ENCODE measurements at regions not wholly inside any gene's neighbourhood (a gene's known extent, or its start where the extent isn't known, plus 50 kb on each side); places are given as distances from the start of the nearest gene placed in this dataset.
A peak's percentile ranks its signal among the peaks of the same experiment; 100 is the strongest.

DNA sequence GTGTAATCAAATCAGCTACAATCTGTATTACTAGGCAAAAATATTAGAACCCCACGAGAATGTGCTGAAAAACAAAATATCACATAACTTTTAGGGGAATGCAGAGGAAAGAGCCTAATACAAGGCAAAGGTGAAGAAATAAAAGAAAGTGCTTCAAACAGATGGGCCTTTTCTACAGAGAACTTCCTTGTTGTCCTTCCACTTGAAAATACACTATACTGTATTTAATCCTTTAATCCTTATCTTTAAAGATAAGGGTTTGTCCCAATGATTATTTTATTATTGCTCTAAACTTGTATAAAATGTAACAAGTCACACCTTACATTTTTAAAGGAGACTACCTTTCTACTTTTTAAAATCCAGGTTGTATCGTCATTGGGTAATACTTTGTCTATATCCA, 296.5 kb downstream of the NDFIP2 start:
- Histone ChIP-seq H3K27ac (ENCODE audit: insufficient read depth, low read length) (no peak overlapping the region), H3K9me3 (ENCODE audit: control insufficient read depth, insufficient read depth, low read length) (no peaks in the 10 kb centered on the region), H4K91ac (ENCODE audit: insufficient read depth, low read depth, low read length) (0 out of 2 replicates have a peak overlapping the region, but pooled peaks have one; percentile 11), H2BK20ac (ENCODE audit: low read depth, low read length) (no peak overlapping the region), H2BK15ac (ENCODE audit: low read depth, low read length) (0 out of 3 replicates have a peak overlapping the region, but pooled peaks have one; percentile 43), H3K23ac (ENCODE audit: low read depth, low read length) (no peak overlapping the region), H2AK5ac (ENCODE audit: low read depth, low read length) (no peak overlapping the region), H4K8ac (ENCODE audit: low read depth in 2 of 2, low read length in 2 of 2) (peak overlapping the region in 1 of 2 experiments; percentile 5; a peak in 1 of 4 replicates), H3K27me3 (ENCODE audit: control insufficient read depth, insufficient read depth, low read length) (no peaks in the 10 kb centered on the region), H2AK9ac (replicated peaks; ENCODE audit: low read depth, low read length, poor library complexity) (no peak overlapping the region), H3K4me2 (ENCODE audit: low read depth, low read length) (no peak overlapping the region), H2BK120ac (ENCODE audit: low read depth, low read length) (peak overlapping the region; percentile 50), H4K20me1 (ENCODE audit: insufficient read depth, low read length) (no peaks in the 10 kb centered on the region), H3K79me1 (ENCODE audit: low read depth in 1 of 2, low read length in 2 of 2) (peaks cover 0 to 5% of the 10 kb centered on the region in 2 experiments; a peak in 1 of 4 replicates), H2AFZ (replicated peaks; ENCODE audit: low read length, poor library complexity) (no peak overlapping the region), H3K18ac (ENCODE audit: low read depth, low read length) (0 out of 2 replicates have a peak overlapping the region, but pooled peaks have one; percentile 29), H3K4ac (ENCODE audit: low read depth, low read length) (no peak overlapping the region), H3K14ac (replicated peaks; ENCODE audit: low read depth, low read length) (no peak overlapping the region), H3K56ac (ENCODE audit: extremely low read depth, insufficient read depth, low read length) (no peak overlapping the region), H3K4me1 (ENCODE audit: control insufficient read depth, insufficient read depth, low read length) (peaks cover 11% of the 10 kb centered on the region), H3K4me3 (ENCODE audit: insufficient read depth, low read depth, low read length) (no peak overlapping the region), H3K9me1 (ENCODE audit: insufficient read depth, low read length) (peaks cover 8% of the 10 kb centered on the region), H4K5ac (ENCODE audit: low read depth, low read length) (no peak overlapping the region), H3K9ac (ENCODE audit: low read depth, low read length) (no peak overlapping the region), H2BK5ac (ENCODE audit: low read depth, low read length, poor library complexity, severe bottlenecking) (peak overlapping the region; percentile 48), H3K36me3 (ENCODE audit: control insufficient read depth, insufficient read depth, low read length) (no peaks in the 10 kb centered on the region)
- 100% methylated on average over 1 of the region's 2 CpGs; no CpG with 5 or more reads in 1 of the 2 experiments for WGBS, 2 experiments (ENCODE audit: extremely low coverage in 2 of 2, insufficient read length in 1 of 2)
- in situ Hi-C loops (cut with MboI; ENCODE audit: low sequenced_read_pairs), result loop anchor here (10.0 to 25.0 kb wide), 2 partner anchors 260 to 587 kb away; no protein-coding TSS in a partner anchor
- DNase-seq (no peak), ATAC-seq (ENCODE audit: low read depth) (no peak)
- no peak for TF ChIP-seq CEBPB (IDR thresholded peaks at IDR 0.05; ENCODE audit: low read depth, low read length)
- TF ChIP-seq RCOR1 (IDR thresholded peaks at IDR 0.05; ENCODE audit: insufficient replicate concordance, low read length), result no peak
- TF ChIP-seq NFE2L2 (IDR thresholded peaks at IDR 0.05; ENCODE audit: low read depth, low read length), result no peak
- no peak for TF ChIP-seq RAD21 (IDR thresholded peaks at IDR 0.05; ENCODE audit: low read length)
- TF ChIP-seq POLR2A (IDR thresholded peaks at IDR 0.05; ENCODE audit: low read depth, low read length), result no peak
- TF ChIP-seq BHLHE40 (IDR thresholded peaks at IDR 0.05; ENCODE audit: low read depth, low read length), result no peak
- TF ChIP-seq, protein P1, sequence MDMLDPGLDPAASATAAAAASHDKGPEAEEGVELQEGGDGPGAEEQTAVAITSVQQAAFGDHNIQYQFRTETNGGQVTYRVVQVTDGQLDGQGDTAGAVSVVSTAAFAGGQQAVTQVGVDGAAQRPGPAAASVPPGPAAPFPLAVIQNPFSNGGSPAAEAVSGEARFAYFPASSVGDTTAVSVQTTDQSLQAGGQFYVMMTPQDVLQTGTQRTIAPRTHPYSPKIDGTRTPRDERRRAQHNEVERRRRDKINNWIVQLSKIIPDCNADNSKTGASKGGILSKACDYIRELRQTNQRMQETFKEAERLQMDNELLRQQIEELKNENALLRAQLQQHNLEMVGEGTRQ (IDR thresholded peaks at IDR 0.05; ENCODE audit: low read depth, low read length), result no peak
- no TSS peak for BruUV-seq (replicated peaks)
- POLR2A ChIA-PET (ENCODE audit: unreplicated experiment), result no interaction called here
- CTCF ChIA-PET, result no interaction called here
- intact Hi-C loops (cut with micrococcal nuclease), result loop anchor here (5.0 to 10.0 kb wide), 4 partner anchors 100 to 440 kb away; no protein-coding TSS in a partner anchor
- dilution Hi-C loops (cut with HindIII; ENCODE audit: low sequenced_read_pairs, unreplicated experiment), result no loop called here

All from IMR-90 (cell line).